ENCODE measurements at regions not wholly inside any gene's neighbourhood (a gene's known extent, or its start where the extent isn't known, plus 50 kb on each side); places are given as distances from the start of the nearest gene placed in this dataset.

DNA sequence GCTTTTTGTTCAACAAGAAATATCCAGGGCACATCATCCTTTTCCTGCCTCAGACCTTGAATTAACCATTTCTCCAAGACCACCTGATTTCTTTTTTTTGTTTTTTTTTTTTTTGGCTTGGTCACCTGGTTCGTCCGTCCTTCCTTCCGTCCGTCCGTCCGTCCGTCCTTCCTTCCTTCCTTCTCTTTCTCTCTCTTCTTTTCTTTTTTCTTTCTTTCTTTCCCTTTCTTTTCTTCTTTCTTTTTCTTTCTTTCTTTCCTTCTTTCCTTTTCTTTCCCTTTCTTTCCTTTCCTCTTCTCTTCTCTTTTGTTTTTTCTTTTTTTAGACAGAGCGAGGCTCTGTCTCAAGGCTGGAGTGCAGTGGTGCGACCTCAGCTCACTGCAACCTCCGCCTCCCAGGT is 80.7 kb downstream of the TET3 start:
- no peak for DNase-seq (ENCODE audit: low read depth)

DNA sequence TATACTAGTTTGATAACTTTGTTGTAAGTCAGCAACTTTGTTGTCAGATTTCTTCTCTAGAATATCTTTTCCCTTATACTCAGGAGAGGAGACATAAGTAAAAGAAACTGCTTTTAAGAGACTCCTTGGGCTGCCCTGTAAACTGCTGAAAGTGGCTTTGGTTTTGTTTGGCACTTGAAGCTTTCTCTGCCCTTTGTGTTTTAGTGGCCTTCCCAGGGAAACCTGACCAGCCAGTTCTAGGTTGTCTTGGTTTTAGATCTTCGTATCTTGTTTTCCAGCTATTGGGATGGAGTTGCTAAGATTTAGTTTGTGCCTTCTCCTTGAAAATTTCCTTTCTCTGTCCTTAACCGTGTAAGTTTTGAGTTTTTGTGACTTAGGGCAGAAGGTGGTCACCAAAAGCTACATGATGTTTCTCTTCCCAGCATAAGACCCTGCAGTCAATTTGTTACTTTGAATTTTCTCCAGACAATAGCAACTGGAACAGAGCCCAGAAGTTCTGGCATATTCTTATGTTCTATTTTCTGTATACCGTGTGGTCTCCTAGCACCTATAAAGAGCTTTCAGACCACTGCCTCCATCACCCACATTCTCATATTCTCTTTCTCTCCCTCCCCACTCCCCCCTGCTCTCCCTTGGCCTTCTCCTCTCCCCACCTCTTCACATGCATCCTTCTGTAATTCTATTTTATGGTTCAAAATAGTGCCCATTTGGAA is 81.1 kb downstream of the BOLA3 start:
- DNase-seq (ENCODE audit: low read depth), result no peak

DNA sequence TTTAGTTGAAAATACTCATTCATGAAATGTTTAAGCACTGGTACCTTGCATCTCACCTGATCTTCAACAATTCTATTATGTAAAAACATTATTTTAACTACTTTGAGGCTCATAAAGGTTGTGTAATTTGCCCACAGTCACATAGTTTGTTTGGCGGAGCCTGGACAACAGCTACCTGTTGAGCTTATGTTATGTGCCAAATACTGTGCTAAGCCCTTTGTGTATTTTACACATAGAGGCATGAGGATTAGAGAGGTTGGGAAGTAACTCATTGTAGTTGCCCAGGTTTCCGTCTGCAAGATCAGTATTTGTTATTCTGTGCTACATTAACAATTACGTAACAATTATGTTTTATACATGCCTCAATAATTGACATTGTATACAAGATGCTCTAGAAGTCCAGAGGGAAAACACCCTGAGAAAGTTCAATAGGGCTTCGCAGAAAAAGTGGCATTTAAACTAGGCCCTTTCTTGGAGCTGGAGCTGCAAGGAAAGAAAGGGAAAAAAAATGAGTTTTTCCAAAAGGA is 80.4 kb downstream of the BOLA3 start:
- DNase-seq (ENCODE audit: low read depth), result no peak

DNA sequence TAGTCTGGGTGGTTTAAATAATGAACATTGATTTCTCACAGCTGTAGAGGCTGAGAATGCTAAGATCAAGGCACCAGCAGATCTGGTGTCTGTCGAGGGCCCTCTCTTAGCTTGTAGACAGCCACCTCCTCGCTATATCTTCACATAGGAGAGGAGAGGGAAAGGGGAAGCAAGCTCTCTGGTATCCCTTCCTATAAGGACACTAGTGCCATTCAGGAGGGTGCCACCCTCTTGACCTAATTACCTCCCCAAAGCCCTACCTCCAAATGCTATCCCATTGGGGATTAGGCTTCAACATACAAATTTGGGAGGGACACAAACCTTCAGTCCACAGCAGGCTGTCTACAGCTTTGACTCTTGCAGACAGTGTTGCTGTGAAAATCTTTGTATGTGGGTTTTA is 76.7 kb downstream of the BOLA3 start:
- no peak for DNase-seq (ENCODE audit: low read depth)

DNA sequence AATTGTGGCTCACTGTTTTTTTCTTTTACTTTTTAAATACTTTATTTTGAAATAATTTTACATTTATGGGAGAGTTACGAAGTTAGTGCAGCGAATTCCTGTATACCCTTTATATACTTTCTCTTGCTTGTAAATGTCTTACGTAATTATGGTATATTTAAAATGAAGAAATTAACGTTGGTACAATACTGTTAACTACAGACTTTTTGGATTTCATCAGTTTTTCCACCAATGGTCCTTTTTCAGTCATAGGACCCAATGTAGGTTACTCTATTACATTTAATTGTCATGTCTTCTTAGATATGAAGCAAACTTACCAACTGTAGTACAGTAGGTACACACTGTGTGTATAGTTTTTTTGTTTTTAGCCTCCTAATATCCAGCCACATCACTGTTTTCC is 76.3 kb downstream of the BOLA3 start:
- no peak for DNase-seq (ENCODE audit: low read depth)

DNA sequence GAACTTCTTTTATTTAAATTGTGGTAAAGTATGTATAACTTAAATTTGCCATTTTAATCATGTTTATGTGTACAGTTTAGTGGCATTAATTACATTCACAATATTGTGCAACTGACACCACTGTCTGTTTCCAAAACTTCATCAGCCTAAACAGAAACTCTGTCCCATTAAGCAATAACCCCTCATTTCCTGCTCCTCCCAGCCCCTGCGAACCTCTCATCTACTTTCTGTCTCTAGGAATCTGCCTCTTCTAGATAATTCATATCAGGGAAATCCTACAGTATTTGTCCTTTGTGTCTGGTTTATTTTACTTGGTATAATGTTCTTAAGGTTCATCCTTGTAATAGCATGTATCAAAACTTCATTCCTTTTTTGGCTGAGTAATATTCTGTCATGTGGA is 75.1 kb downstream of the BOLA3 start:
- no peak for DNase-seq (ENCODE audit: low read depth)

DNA sequence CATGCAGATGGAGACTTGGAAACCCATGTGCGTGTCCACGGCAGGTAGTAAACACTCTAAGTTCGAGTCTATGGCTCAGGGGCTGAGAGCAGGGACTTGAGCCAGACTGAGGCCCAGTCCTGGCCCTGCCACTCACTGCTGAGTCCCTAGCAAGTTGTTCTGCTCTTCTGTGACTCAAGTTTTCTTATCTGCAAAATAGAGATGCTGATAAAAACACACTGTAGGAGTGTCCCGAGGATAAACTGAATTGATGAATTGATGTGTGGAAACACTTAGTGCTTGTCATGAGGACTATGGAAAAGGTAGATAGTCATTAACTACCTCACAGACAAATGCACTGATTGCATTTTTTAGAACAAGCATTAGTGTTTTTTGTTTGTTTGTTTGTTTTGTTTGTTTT is 73.2 kb downstream of the BOLA3 start:
- DNase-seq (ENCODE audit: low read depth), result no peak

DNA sequence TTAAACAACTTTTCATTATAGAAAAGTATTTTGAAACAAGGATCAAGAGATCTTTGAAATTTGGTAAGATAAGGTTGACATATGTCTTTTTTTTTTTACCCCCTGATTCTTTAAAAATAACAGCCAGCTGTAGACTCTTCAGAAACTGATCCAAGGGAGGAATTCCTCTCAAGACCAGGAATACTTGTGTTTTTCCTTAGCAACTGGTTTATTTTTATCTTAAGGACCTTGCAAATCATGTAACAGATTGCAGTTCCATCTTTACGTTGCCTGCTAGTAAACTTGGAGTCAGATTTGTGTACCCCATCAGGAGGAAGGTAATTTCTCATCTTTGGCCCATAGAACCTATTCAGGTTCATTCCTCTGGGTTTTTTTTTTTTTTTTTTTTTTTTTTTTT is 71.6 kb downstream of the BOLA3 start:
- DNase-seq (ENCODE audit: low read depth), result no peak

DNA sequence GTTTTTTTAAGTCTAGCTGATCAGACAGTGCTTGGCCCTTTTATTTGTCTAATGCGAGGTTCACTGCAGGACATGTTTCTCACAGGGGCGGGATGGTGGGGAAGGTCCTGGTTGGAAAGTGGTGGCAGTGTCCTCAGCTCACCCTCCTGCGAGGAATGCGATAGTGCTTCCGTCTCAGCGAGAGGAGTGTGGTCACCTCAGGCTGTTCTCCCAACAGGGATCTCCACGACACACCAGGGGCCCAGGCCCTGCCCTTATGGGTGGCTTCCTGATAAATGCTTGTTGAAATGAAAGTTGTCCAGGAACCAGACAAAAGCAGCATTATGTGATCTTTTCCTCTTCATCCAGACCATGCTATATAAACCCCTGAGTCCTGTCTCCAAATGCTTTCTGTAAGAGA is 70.1 kb downstream of the BOLA3 start:
- peak; percentile 1 for DNase-seq (ENCODE audit: low read depth)

DNA sequence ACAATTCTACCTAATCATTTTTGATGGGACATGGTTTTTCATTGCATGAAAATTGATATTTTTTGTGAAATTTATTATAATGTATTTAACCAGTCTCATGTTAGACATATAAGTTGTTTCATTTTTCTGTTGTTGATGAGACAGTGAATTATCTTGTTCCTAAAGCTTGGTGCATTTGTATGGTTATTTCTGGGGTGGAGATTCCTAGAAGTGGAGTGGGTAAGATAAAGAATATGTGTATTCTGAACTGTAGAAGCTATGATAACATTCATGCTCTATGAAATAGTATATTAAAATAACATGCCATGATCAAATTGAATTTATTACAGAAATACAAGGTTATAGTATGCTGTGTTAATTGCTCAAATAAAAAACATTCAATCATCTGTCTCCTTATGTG is 69.2 kb downstream of the BOLA3 start:
- DNase-seq (ENCODE audit: low read depth), result no peak

DNA sequence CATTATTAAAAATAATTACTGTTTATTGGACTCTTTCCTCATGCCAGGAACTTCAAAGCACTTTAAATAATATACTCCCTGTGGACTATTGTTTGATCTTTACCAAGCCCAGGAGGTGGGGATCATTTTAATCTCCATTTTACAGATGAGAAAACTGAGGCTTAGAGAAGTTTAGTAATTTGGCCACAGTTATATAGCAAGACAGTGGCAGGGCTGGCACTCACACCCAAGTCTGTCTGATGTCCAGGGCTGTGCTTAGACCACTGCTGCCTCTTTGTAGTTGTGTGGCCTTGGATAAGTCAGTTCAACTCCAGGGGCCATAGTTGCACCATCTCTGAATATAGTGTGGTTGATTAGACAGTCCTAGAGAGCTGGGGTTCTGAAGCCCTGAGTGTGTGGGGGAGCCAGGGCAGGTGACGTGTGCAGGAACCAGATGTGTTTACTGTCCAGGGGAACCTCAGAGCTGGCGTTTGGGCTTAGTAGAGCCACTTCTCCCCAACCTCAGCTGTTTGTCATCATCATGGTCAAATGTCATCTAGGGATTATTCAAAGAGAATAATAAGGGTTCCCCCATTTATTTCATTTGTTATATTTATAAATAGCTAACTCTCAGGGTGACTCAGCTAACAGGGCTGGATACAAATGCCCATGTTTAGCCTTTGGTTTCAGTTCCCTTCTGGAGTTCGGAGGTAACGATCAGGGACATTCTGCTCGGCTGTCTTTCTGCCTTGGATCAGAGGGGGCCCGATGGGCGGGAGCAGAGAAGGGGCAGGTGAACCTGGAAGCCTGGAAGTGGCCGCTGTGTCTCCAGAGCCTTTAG is 68.0 kb downstream of the BOLA3 start:
- no peak for DNase-seq (ENCODE audit: low read depth)

DNA sequence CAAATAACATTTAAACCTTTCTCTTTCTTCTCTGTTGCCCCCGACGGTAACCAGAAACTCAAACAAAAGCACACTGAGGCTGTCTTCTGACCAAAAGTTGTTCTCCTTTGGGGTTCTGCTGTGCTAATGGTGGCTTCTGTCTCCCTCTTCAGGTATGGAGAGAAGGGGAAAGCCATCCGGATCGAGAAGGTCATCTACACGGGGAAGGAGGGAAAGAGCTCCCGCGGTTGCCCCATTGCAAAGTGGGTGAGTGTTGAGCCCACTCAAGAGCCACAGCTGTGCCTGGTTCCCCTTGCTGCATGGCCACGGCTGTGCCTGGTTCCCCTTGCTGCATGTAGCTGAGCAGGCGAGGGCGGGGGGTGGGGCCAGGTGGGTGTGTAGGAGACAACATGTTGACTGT is 67.4 kb downstream of the BOLA3 start:
- no peak for DNase-seq (ENCODE audit: low read depth)

DNA sequence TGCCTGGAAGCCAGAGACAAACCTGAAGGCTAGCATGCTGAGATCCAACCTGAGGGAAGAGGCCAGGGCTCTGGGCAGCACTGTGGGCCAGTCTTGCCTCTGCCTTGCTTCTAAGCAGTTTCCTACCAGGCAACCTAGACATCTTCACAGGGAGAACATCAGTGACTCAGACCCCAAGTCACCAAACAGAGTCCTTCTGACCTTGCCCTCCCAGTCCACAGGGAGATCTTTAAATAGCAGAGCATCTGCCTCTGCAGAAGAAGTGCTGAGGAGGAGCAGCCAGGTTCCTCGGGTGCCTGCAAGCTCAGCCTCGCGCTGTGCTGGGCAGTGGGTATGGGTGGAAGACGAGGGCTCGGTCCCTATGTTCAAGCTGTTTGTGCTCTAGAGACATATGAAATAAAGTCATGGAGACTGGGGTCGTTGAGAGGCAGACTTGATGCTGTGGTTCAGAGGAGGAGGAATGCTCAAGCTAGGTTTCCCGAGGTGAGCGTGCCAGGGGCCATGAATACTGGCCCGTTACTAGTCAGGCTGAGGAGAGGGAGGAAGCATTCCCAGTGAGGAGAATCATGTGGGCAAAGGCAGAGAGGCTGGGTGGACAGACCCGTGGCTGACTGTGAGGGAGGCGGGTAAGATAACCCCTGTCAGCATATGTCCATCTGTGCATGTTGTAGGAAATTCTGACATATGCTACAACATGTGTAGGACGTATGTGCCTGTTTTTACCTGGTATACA is 66.5 kb downstream of the BOLA3 start:
- DNase-seq (ENCODE audit: low read depth), result no peak

DNA sequence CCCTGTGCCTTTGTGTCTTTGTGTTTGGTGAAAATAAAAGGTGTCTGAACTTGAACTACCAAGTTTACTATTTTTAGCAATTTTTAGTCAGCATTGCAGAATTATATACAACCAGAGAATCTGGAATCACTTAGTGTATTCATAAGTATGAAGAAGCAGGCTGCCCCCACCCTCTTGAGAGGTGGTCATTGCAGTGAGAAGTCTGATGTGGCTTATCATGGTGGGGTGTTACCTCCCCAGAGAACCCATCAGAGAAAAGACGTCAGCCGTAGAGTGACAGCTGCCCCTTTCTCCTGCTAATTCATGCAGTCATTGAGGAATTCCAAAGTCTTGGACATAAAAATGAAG is 66.0 kb downstream of the BOLA3 start:
- DNase-seq (ENCODE audit: low read depth), result no peak

DNA sequence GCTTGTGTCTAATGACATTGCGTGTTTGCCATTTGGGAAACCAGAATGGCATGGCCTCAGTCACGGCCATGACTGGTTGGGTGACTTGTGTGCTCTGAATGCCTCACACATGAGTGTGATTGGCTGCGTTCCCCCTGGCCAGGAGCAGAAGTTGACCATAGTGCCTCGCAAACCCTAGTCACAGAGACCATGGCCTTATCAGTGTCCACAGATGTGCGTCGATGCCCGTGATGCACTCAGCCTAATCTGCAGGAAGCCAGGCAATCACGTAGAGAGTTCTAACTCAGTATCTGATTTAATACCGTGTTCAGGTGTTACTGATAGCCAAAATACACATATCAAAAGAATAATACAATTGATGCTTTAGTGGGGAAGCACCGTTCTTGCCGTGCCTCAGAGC is 64.0 kb downstream of the BOLA3 start:
- no peak for DNase-seq (ENCODE audit: low read depth)

All from renal cortical epithelial cell (primary cell).